ENCODE measurements at regions not wholly inside any gene's neighbourhood (a gene's known extent, or its start where the extent isn't known, plus 50 kb on each side); places are given as distances from the start of the nearest gene placed in this dataset.

GRCh38 chr11:96783311-96783710 lies 393.5 kb downstream of the JRKL start:
- dilution Hi-C loops (cut with MboI; ENCODE audit: extremely low pct_ligation_motif_present, low sequenced_read_pairs), result no loop called here

More at GRCh38 chr11:96783311-96783710, 393.5 kb downstream of the JRKL start:
- H4K20me1 ChIP-seq (replicated peaks; ENCODE audit: control insufficient read depth, extremely low read depth, insufficient read depth, low read length), result no peaks in the 10 kb centered on the region
- no peaks in the 10 kb centered on the region for H3K9me3 ChIP-seq (replicated peaks; ENCODE audit: control insufficient read depth, insufficient read depth, low read length)
- intact Hi-C loops (cut with micrococcal nuclease), result no loop called here
- ChIA-PET CTCF (no interaction called here), POLR2A (no interaction called here)
- no TSS peak for BruUV-seq (replicated peaks)
- TF ChIP-seq MAX (IDR thresholded peaks at IDR 0.05; ENCODE audit: insufficient read depth, insufficient read length), result no peak
- TF ChIP-seq CTCF (IDR thresholded peaks at IDR 0.05; ENCODE audit: extremely low read depth in 1 of 2, insufficient read depth in 1 of 2, low read depth in 1 of 2, low read length in 2 of 2), result no peak
- no peak for TF ChIP-seq JUN (IDR thresholded peaks at IDR 0.05; ENCODE audit: borderline replicate concordance, insufficient read depth, insufficient read length, low read depth)
- TF ChIP-seq POLR2AphosphoS5 (IDR thresholded peaks at IDR 0.05; ENCODE audit: insufficient read depth, low read depth, low read length), result no peak
- TF ChIP-seq MYC (IDR thresholded peaks at IDR 0.05; ENCODE audit: low read depth, low read length), result no peak
- TF ChIP-seq POLR2A (IDR thresholded peaks at IDR 0.05; ENCODE audit: low read depth, low read length), result no peak
- no peak for TF ChIP-seq FOS (IDR thresholded peaks at IDR 0.05; ENCODE audit: borderline replicate concordance, insufficient read depth, low read length)
- no peak for TF ChIP-seq EZH2 (IDR thresholded peaks at IDR 0.05; ENCODE audit: borderline replicate concordance, low read depth, low read length, severe bottlenecking)
- TF ChIP-seq GATA2 (IDR thresholded peaks at IDR 0.05; ENCODE audit: insufficient read depth, insufficient read length, low read depth, low read length), result no peak
- peaks cover 0 to 3% of the 10 kb centered on the region in 2 experiments for H3K27me3 ChIP-seq (ENCODE audit: control insufficient read depth in 2 of 2, insufficient read depth in 2 of 2, low read length in 2 of 2)
- H3K4me2 ChIP-seq (ENCODE audit: insufficient read depth, low read length), result no peak overlapping the region
- no peak overlapping the region for H3K4me3 ChIP-seq (replicated peaks in 1 of 3; ENCODE audit: insufficient read depth in 1 of 3, low read depth in 1 of 3, low read length in 3 of 3)
- no peaks in the 10 kb centered on the region for H3K79me2 ChIP-seq (ENCODE audit: control insufficient read depth, insufficient read depth, low read length)
- no peak overlapping the region for H3K9ac ChIP-seq (replicated peaks; ENCODE audit: extremely low read depth, insufficient read depth, low read length)
- H3K36me3 ChIP-seq (ENCODE audit: control insufficient read depth in 2 of 2, extremely low read depth in 1 of 2, insufficient read depth in 2 of 2, low read length in 2 of 2), result no peaks in the 10 kb centered on the region
- no peak for FAIRE-seq
- no peak overlapping the region for H3K27ac ChIP-seq (ENCODE audit: insufficient read depth, low read depth, low read length)
- H3K4me1 ChIP-seq (ENCODE audit: control insufficient read depth, extremely low read depth, insufficient read depth, low read length), result no peaks in the 10 kb centered on the region
- H3K9me1 ChIP-seq (replicated peaks; ENCODE audit: control insufficient read depth, extremely low read depth, insufficient read depth, low read length), result no peaks in the 10 kb centered on the region
- DNase-seq (ENCODE audit: low read depth, low spot score), result no peak
- no peak overlapping the region for H2AFZ ChIP-seq (ENCODE audit: low read depth, low read length)

Measured in endothelial cell of umbilical vein (primary cell).